T-helper 1 cell treated with Interleukin-12 subunit alpha and Interleukin-12 subunit beta and Interleukin-4 antibody, amounts not matched to agents 30 ng/mL and 1 ng/mL, for 36 hours (primary cell): ENCODE measurements at regions not wholly inside any gene's neighbourhood (a gene's known extent, or its start where the extent isn't known, plus 50 kb on each side); places are given as distances from the start of the nearest gene placed in this dataset.

Source experiments
- intact Hi-C: fragments of 100-400 bp; cut with micrococcal nuclease; formaldehyde crosslinking; loops from one replicate; pipeline ENCODE4 v1.15.1; 2024

DNA sequence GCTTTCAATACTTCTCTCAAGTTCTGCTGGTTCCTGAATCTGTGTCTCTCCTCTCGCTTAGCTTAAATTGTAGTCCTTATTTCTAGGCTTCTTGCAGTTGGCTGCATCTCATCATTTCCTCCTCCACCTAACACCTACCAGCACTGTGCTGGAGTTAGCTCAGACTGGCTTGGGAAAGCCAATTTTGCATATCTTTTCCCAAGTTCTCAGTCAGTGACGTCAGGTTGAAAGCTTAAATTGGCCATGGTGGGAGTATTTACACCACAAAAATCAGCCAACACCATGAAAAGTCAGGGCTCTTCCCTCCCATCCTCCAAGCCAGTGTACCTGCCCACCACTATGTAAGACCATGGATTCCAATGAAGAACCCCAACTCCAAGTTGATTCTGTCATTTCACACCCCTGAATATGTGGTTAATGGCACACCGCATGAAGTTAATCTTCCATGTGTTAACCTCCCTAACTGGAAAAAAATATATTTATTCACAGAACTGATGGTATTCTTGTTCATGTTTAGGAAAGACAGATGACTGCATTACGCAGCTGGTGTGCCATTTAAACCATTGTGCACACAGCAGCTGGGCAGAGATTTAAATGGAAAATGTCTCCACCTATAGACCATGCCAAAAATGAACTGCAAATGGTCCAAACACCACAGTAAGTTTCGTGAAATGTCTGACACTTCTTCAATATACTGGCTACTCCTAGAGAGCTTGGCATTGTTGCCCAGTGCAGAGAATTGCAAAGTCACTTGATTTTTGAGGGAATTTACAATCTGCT lies 274.1 kb upstream of the MAP3K7 start:
- intact Hi-C loops: loop anchor here (2.0 to 10.0 kb wide), 2 partner anchors 356 to 920 kb away; no protein-coding TSS in a partner anchor

GRCh38 chr6:90859612-90860011 lies 272.7 kb upstream of the MAP3K7 start:
- intact Hi-C loops: loop anchor here (2.0 to 10.0 kb wide), 2 partner anchors 355 to 919 kb away; no protein-coding TSS in a partner anchor

DNA sequence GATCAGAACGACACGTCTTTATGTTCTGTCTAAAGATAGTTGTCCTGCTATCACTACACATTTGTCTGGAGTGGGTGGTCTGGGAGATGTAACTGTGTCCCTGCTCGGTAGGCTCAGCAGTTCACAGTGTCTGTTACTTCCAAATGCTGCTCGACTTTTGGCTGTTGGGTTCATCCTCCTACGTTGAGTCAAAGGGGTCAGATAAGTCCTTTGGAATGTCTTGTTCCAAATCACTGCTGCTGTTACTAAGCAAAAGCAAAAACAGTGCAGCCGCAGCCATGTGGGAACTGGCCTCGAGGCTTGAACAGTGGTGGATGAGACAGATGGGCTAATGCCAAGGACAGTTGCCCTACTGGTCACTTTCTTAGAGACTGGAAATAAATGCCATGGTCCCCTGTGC lies 272.2 kb upstream of the MAP3K7 start:
- intact Hi-C loops: no loop called here

- intact Hi-C loops: no loop called here
These were observed 262.8 kb upstream of the MAP3K7 start for GRCh38 chr6:90849686-90850085.

GRCh38 chr6:90846824-90847223 lies 260.0 kb upstream of the MAP3K7 start:
- intact Hi-C loops: no loop called here

GRCh38 chr6:90835596-90836212 lies 248.8 kb upstream of the MAP3K7 start:
- intact Hi-C loops: no loop called here

- intact Hi-C loops: no loop called here
These were observed 242.4 kb upstream of the MAP3K7 start for GRCh38 chr6:90829311-90829710.

- intact Hi-C loops: no loop called here
These were observed 233.6 kb upstream of the MAP3K7 start for GRCh38 chr6:90820436-90820835.

GRCh38 chr6:90819483-90819882 lies 232.6 kb upstream of the MAP3K7 start:
- intact Hi-C loops: no loop called here

GRCh38 chr6:90818163-90818562 lies 231.3 kb upstream of the MAP3K7 start:
- intact Hi-C loops: no loop called here

DNA sequence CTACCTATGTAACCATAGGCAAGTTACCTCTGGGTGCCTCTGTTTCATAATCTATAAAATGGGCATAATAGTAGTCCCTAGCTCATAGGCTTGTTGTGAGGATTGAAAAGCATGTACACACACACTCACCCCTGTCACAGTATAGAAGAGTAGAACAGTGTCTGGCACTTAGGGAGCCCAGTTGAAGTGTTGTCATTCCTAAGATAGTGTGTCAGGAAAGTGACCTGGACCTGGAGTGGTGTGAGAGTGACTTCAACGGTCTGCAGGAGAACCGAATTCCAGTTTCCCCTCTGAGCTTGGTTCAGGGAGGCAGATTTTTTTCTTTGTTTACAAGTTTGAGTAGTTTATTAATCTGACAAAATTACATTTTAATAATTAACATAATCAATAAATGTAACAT lies 229.9 kb upstream of the MAP3K7 start:
- intact Hi-C loops: no loop called here

- intact Hi-C loops: no loop called here
These were observed 224.8 kb upstream of the MAP3K7 start for GRCh38 chr6:90811596-90812226.

DNA sequence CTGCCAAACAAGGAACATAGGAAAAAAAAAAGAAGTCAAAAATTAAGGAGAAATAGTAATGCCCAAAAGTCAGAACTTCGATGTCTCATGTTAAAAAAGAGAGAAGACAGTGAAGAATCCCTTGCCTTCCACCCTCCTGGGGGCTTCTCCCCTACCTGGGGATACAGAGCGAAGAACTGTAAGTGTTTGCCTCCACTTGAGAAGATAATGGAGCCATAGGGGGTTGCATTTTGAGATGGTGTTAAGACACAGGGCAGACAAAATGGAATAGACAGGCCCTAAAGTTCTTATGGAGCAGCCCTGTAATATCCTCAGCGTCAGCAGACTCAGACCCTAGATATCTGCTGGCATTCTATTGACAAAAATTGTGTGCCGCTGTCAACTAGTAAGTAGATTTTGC lies 222.2 kb upstream of the MAP3K7 start:
- intact Hi-C loops: no loop called here

DNA sequence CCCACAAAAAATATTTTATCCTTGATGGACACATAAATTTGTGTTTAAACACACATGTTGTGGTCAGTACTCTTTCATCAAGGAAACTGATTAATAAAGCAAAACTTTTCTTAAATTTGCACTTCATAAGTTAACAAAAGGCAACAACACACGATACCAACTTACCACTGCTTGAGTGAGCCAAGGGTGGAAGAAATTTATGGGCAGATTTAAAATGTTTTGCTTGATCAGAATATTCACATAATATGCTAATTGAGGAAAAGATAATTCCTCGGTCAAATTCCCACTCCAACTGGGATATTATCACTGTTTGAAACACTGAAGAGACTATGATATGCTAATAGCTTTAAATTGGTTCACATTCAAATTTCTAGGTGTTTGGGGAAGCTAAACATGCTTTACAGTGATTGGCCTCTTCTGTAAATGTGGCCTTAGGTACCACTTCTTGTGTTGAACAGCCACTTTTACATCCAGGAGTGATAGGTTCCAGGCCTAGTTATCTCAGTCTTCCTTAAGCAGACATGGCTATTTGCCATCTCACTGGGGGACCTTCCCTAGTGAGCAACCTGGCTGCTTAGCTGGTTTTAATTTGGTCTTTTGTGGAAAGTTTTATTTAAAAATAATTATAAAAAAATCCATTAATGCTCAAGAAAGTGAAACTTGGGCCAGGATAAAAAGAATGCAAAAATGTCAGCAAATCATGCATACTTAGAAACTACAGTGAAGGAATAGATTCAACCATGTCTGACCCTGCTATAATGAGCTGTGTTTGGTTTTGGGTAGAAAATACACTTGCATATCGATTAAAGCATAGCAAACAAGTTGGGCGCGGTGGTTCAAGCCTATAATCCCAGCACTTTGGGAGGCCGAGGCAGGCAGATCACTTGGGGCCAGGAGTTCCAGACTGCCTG lies 221.2 kb upstream of the MAP3K7 start:
- intact Hi-C loops: no loop called here

- intact Hi-C loops: no loop called here
These were observed 218.8 kb upstream of the MAP3K7 start for GRCh38 chr6:90805619-90806155.

DNA sequence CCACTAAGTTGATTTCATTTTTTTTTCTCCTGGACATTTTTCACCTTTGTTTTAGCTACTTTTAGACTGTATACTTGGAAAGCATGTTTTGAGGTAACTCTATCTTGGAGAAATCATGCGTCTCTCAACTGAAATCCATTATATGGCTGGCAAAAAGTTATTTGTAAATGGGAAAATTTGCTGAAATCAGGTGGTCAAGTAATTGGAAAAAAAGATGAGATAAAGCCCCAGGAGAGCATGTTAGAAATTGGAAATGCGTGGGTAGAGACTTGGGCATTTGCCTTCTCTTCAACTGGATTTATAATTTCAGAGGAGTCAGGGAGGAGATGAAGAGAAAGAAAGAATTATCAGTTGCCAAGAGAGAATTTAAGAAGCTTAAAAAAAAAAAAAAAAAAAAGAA lies 217.1 kb upstream of the MAP3K7 start:
- intact Hi-C loops: no loop called here

- intact Hi-C loops: no loop called here
These were observed 208.2 kb upstream of the MAP3K7 start for GRCh38 chr6:90795078-90795477.

DNA sequence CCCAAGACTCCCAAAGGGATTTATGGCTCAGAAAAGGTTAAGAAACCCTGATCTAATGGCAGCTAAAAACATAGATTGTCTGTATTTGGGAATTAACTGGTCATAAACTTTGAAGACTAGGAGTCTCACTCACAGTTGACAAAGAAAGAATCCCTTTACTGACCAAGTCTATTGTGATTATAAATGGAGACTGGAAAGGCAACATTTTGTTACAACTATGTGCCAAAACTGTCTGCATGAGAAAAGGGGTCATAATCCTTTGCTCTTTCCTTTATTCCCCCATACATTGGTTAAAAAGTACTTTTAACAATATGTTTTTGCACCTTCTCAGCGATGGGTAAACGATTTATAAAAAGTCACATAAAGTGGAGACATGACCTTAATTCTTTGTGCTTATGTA lies 206.9 kb upstream of the MAP3K7 start:
- intact Hi-C loops: no loop called here

DNA sequence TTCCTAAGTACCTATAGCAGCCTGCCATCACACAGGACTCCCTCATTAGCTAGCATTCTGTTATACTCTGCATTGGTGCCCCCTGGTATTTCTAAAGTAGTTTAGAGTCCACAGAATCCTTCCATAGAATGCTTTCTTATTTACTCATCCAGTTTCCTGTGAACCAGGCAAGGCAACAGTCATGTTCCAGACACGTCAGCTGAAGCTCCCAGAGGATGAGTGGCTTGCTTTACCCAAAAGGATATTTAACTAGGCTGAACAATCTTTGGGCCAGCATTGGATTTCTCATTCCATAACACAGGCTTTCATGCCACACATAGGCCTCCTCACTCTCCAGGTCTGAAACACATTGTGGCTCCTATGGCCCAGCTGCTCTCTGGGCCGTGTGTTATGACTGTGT lies 203.8 kb upstream of the MAP3K7 start:
- intact Hi-C loops: no loop called here

DNA sequence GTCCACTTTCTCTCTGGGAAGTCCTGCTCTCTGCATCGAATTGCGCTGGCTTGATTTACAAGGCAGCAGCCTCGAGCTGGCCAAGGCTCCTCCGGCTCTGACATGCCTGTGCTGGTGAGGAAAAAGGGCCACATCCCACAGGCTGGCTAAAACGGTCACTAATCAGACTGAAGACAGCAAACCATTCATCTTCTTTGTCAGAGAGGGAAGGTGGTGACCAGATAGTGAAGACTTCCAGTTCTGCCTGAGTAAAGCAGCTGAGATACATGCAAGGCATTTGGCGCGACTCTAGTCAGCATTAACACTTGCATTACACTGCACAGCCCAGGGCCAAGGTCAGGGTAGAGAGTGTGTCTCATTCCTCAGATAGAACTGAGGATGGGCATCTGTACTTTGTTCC lies 203.2 kb upstream of the MAP3K7 start:
- intact Hi-C loops: no loop called here

GRCh38 chr6:90788781-90789180 lies 201.9 kb upstream of the MAP3K7 start:
- intact Hi-C loops: no loop called here
